ENCODE measurements at regions not wholly inside any gene's neighbourhood (a gene's known extent, or its start where the extent isn't known, plus 50 kb on each side); places are given as distances from the start of the nearest gene placed in this dataset.

GRCh38 chr10:131685007-131685406, 215.8 kb upstream of the PPP2R2D start:
- H3K4me3 ChIP-seq (ENCODE audit: low read depth, low read length): no peak overlapping the region
- TF ChIP-seq, protein P1, sequence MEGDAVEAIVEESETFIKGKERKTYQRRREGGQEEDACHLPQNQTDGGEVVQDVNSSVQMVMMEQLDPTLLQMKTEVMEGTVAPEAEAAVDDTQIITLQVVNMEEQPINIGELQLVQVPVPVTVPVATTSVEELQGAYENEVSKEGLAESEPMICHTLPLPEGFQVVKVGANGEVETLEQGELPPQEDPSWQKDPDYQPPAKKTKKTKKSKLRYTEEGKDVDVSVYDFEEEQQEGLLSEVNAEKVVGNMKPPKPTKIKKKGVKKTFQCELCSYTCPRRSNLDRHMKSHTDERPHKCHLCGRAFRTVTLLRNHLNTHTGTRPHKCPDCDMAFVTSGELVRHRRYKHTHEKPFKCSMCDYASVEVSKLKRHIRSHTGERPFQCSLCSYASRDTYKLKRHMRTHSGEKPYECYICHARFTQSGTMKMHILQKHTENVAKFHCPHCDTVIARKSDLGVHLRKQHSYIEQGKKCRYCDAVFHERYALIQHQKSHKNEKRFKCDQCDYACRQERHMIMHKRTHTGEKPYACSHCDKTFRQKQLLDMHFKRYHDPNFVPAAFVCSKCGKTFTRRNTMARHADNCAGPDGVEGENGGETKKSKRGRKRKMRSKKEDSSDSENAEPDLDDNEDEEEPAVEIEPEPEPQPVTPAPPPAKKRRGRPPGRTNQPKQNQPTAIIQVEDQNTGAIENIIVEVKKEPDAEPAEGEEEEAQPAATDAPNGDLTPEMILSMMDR (IDR thresholded peaks at IDR 0.05; ENCODE audit: low read depth, low read length): no peak
- no peaks in the 10 kb centered on the region for H3K9me3 ChIP-seq
- DNase-seq: no peak
- H3K27me3 ChIP-seq: no peaks in the 10 kb centered on the region
- no peaks in the 10 kb centered on the region for H3K36me3 ChIP-seq
- H3K4me1 ChIP-seq: no peaks in the 10 kb centered on the region

- H3K27me3 ChIP-seq: no peaks in the 10 kb centered on the region
- no peaks in the 10 kb centered on the region for H3K9me3 ChIP-seq
Observed at GRCh38 chr10:131685576-131685975, 215.2 kb upstream of the PPP2R2D start.

DNA sequence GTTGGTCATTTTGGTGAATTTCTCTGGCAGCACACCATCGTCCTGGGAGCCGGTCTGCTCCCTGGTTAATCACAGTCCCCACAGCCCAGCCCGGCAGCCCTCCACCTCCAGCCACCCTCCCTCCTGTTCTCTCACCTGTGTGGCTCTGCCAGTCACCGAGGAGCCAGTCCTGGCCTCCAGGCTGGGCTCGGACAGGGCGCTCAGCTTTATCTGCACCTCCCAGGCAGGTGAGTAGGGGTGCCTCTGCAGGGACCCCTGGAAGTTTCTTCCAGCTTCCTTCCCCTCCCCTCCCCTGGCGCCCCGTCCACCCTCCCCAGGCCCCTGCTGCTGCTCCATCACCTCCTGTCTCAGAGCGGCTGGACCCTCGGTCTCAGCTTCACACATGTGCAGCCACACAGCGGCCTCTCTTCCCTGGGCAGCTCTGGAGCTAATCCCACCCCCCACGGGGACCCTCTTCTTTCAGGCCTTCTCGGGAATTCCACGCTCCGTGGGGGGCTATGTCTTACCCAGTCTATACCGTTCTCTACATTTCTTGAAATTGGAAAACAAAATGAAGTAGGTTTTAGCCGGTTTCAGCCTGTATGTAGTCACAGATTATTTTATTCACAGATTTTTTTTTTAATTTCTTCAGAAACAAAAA, 213.9 kb upstream of the PPP2R2D start:
- H3K4me1 ChIP-seq: no peaks in the 10 kb centered on the region
- H3K36me3 ChIP-seq: no peaks in the 10 kb centered on the region
- H3K9me3 ChIP-seq: no peaks in the 10 kb centered on the region
- H3K27me3 ChIP-seq: no peaks in the 10 kb centered on the region
- no peak overlapping the region for H3K4me3 ChIP-seq (ENCODE audit: low read depth, low read length)
- DNase-seq: no peak
- TF ChIP-seq, protein P1 (IDR thresholded peaks at IDR 0.05; ENCODE audit: low read depth, low read length): no peak

More at GRCh38 chr10:131685576-131685975, 215.2 kb upstream of the PPP2R2D start:
- no peak for DNase-seq
- H3K4me1 ChIP-seq: no peaks in the 10 kb centered on the region
- H3K4me3 ChIP-seq (ENCODE audit: low read depth, low read length): no peak overlapping the region
- TF ChIP-seq, protein P1 (IDR thresholded peaks at IDR 0.05; ENCODE audit: low read depth, low read length): no peak
- no peaks in the 10 kb centered on the region for H3K36me3 ChIP-seq

- TF ChIP-seq, protein P1 (IDR thresholded peaks at IDR 0.05; ENCODE audit: low read depth, low read length): no peak
- H3K9me3 ChIP-seq: no peaks in the 10 kb centered on the region
- no peaks in the 10 kb centered on the region for H3K36me3 ChIP-seq
- H3K27me3 ChIP-seq: no peaks in the 10 kb centered on the region
- DNase-seq: no peak
- H3K4me1 ChIP-seq: no peaks in the 10 kb centered on the region
- H3K4me3 ChIP-seq (ENCODE audit: low read depth, low read length): no peak overlapping the region
Observed at GRCh38 chr10:131688304-131688703, 212.5 kb upstream of the PPP2R2D start.

DNA sequence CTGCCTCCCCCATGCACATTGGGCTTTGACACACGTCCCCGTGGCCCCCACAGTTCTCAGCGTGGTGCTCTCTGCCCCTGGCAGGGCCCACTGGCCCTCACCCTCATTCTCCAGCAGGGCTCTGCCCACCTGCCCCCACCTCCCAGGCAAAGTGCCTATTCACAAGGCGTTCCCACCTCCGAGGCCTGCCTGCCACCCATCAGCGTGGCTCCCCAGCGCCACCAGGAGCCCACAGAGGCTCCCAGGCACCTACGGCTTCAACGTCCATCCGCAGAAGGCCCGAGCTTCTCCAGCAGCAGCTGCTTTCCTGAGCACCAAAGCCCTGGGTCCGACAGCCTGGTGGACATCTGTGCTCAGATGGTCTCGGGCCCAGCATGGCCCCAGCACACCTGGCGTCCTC, 211.8 kb upstream of the PPP2R2D start:
- no peaks in the 10 kb centered on the region for H3K36me3 ChIP-seq
- DNase-seq: no peak
- H3K4me3 ChIP-seq (ENCODE audit: low read depth, low read length): no peak overlapping the region
- no peaks in the 10 kb centered on the region for H3K9me3 ChIP-seq
- TF ChIP-seq, protein P1 (IDR thresholded peaks at IDR 0.05; ENCODE audit: low read depth, low read length): no peak
- H3K4me1 ChIP-seq: no peaks in the 10 kb centered on the region
- no peaks in the 10 kb centered on the region for H3K27me3 ChIP-seq

GRCh38 chr10:131689486-131689885, 211.3 kb upstream of the PPP2R2D start:
- Histone ChIP-seq H3K36me3 (no peaks in the 10 kb centered on the region), H3K9me3 (no peaks in the 10 kb centered on the region), H3K4me3 (ENCODE audit: low read depth, low read length) (no peak overlapping the region), H3K4me1 (no peaks in the 10 kb centered on the region), H3K27me3 (no peaks in the 10 kb centered on the region)
- DNase-seq: no peak
- TF ChIP-seq, protein P1 (IDR thresholded peaks at IDR 0.05; ENCODE audit: low read depth, low read length): no peak

All from BE2C (cell line).